HepG2 (cell line): ENCODE measurements at regions not wholly inside any gene's neighbourhood (a gene's known extent, or its start where the extent isn't known, plus 50 kb on each side); places are given as distances from the start of the nearest gene placed in this dataset.

ENCODE experiments used
- CBX5 ChIP-seq: sonication (generic); formaldehyde crosslinking; IDR thresholded peaks from 2 replicates; pipeline ENCODE4 v1.4.0; 2020; ENCODE audit warnings: missing genetic modification reagents, borderline replicate concordance
- FOSL2 ChIP-seq: sonication (generic); formaldehyde crosslinking; IDR thresholded peaks from 2 replicates; pipeline ENCODE4 v1.4.0; 2020; ENCODE audit warnings: missing genetic modification reagents
- FOXK1 ChIP-seq: sonication (generic); formaldehyde crosslinking; IDR thresholded peaks from 2 replicates; pipeline ENCODE4 v1.4.0; 2020; ENCODE audit warnings: low read depth, missing genetic modification reagents, borderline replicate concordance
- HNRNPK ChIP-seq: fragments of 200-400 bp; formaldehyde crosslinking; IDR thresholded peaks from 2 replicates; pipeline ENCODE4 v1.6.1; 2018; ENCODE audit warnings: low read length, low read depth, moderate library complexity, mild to moderate bottlenecking; ENCODE audit not compliant: poor library complexity, severe bottlenecking
- IRF2 ChIP-seq: IDR thresholded peaks from 2 replicates; pipeline ENCODE4 v1.6.1; 2018; ENCODE audit warnings: missing genetic modification reagents, missing compliant biosample characterization
- JUND ChIP-seq: sonication (generic); formaldehyde crosslinking; IDR thresholded peaks from 2 replicates; pipeline ENCODE4 v1.8.0; 2022; ENCODE audit warnings: mild to moderate bottlenecking, missing genetic modification reagents
- POLR2A ChIP-seq, 2 experiments: IDR thresholded peaks; 2 replicates each; pipeline ENCODE4 v1.6.1; 2011; ENCODE audit warnings: low read depth in 2 of 2, low read length in 2 of 2, mild to moderate bottlenecking in 1 of 2, moderate library complexity in 1 of 2; ENCODE audit not compliant: insufficient read depth in 1 of 2
- TRIM24 ChIP-seq: sonication (generic); formaldehyde crosslinking; IDR thresholded peaks from 2 replicates; pipeline ENCODE4 v1.8.0; 2022; ENCODE audit warnings: mild to moderate bottlenecking, missing genetic modification reagents
- XRCC5 ChIP-seq: fragments of 200-400 bp; formaldehyde crosslinking; optimal IDR thresholded peaks from 2 replicates; pipeline ENCODE3; 2017; ENCODE audit warnings: mild to moderate bottlenecking, low read length
- ZNF296 ChIP-seq: sonication (generic); formaldehyde crosslinking; conservative IDR thresholded peaks from 2 replicates; pipeline ENCODE4 v1.5.0; 2020; ENCODE audit warnings: mild to moderate bottlenecking, missing genetic modification reagents
- ZNF720 ChIP-seq: sonication (generic); formaldehyde crosslinking; IDR thresholded peaks from 2 replicates; pipeline ENCODE4 v1.4.0; 2020; ENCODE audit warnings: missing genetic modification reagents
- ZNF83 ChIP-seq: sonication (generic); formaldehyde crosslinking; IDR thresholded peaks from 2 replicates; pipeline ENCODE4 v1.4.0; 2020; ENCODE audit warnings: missing genetic modification reagents, mild to moderate bottlenecking, borderline replicate concordance
- TF ChIP-seq, protein P1 (sequence below): sonication (generic); formaldehyde crosslinking; IDR thresholded peaks from 2 replicates; pipeline ENCODE4 v1.5.0; 2020; ENCODE audit warnings: mild to moderate bottlenecking, missing genetic modification reagents, moderate library complexity
- TF ChIP-seq, protein P2 (sequence below): conservative IDR thresholded peaks from 2 replicates; pipeline ENCODE4 v1.6.1; 2018; ENCODE audit warnings: missing genetic modification reagents

GRCh38 chr4:100632163-100632562 lies 114.3 kb upstream of the EMCN start:
- TF ChIP-seq XRCC5: no peak
- no peak for TF ChIP-seq TRIM24 (CRISPR knock-in tag)
- TF ChIP-seq, protein P1, sequence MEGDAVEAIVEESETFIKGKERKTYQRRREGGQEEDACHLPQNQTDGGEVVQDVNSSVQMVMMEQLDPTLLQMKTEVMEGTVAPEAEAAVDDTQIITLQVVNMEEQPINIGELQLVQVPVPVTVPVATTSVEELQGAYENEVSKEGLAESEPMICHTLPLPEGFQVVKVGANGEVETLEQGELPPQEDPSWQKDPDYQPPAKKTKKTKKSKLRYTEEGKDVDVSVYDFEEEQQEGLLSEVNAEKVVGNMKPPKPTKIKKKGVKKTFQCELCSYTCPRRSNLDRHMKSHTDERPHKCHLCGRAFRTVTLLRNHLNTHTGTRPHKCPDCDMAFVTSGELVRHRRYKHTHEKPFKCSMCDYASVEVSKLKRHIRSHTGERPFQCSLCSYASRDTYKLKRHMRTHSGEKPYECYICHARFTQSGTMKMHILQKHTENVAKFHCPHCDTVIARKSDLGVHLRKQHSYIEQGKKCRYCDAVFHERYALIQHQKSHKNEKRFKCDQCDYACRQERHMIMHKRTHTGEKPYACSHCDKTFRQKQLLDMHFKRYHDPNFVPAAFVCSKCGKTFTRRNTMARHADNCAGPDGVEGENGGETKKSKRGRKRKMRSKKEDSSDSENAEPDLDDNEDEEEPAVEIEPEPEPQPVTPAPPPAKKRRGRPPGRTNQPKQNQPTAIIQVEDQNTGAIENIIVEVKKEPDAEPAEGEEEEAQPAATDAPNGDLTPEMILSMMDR: no peak
- no peak for TF ChIP-seq ZNF83 (CRISPR knock-in tag)
- no peak for TF ChIP-seq FOXK1 (CRISPR knock-in tag)
- no peak for TF ChIP-seq FOSL2 (CRISPR knock-in tag)
- no peak for TF ChIP-seq CBX5
- no peak for TF ChIP-seq ZNF296 (CRISPR knock-in tag)
- no peak for TF ChIP-seq POLR2A (IDR thresholded peaks at IDR 0.05; ENCODE audit: insufficient read depth in 1 of 2, low read depth in 2 of 2, low read length in 2 of 2)
- no peak for TF ChIP-seq ZNF720 (CRISPR knock-in tag)
- TF ChIP-seq HNRNPK: no peak
- TF ChIP-seq, protein P2, sequence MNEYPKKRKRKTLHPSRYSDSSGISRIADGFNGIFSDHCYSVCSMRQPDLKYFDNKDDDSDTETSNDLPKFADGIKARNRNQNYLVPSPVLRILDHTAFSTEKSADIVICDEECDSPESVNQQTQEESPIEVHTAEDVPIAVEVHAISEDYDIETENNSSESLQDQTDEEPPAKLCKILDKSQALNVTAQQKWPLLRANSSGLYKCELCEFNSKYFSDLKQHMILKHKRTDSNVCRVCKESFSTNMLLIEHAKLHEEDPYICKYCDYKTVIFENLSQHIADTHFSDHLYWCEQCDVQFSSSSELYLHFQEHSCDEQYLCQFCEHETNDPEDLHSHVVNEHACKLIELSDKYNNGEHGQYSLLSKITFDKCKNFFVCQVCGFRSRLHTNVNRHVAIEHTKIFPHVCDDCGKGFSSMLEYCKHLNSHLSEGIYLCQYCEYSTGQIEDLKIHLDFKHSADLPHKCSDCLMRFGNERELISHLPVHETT (CRISPR knock-in tag): no peak
- TF ChIP-seq IRF2 (CRISPR knock-in tag): no peak
- TF ChIP-seq JUND: no peak
